ENCODE measurements at regions not wholly inside any gene's neighbourhood (a gene's known extent, or its start where the extent isn't known, plus 50 kb on each side); places are given as distances from the start of the nearest gene placed in this dataset.

- H3K4me1 ChIP-seq (ENCODE audit: control insufficient read depth, insufficient read depth, low read length, poor library complexity, severe bottlenecking), result no peaks in the 10 kb centered on the region
- no peaks in the 10 kb centered on the region for H3K36me3 ChIP-seq (ENCODE audit: control insufficient read depth, insufficient read depth, low read length)
- whole genome bisulfite sequencing, 2 experiments (ENCODE audit: insufficient coverage in 2 of 2), result 86 to 95% methylated on average over 3 of the region's 4 CpGs
- no peaks in the 10 kb centered on the region for H3K9me3 ChIP-seq (ENCODE audit: control insufficient read depth, low read length)
- H3K27ac ChIP-seq (ENCODE audit: low read depth, low read length, severe bottlenecking), result no peak overlapping the region
- H3K4me3 ChIP-seq (ENCODE audit: extremely low read depth, insufficient read depth, low read length, poor library complexity, severe bottlenecking), result no peak overlapping the region
Measured at GRCh38 chr11:121770939-121771595, 318.3 kb upstream of the SORL1-AS1 start.

GRCh38 chr11:121769191-121769590, 316.4 kb upstream of the SORL1-AS1 start:
- WGBS, 2 experiments (ENCODE audit: insufficient coverage in 2 of 2), result 83 to 94% methylated on average over 1 to 2 of the region's 2 CpGs
- no peaks in the 10 kb centered on the region for H3K9me3 ChIP-seq (ENCODE audit: control insufficient read depth, low read length)
- no peak overlapping the region for H3K4me3 ChIP-seq (ENCODE audit: extremely low read depth, insufficient read depth, low read length, poor library complexity, severe bottlenecking)
- no peaks in the 10 kb centered on the region for H3K36me3 ChIP-seq (ENCODE audit: control insufficient read depth, insufficient read depth, low read length)
- H3K4me1 ChIP-seq (ENCODE audit: control insufficient read depth, insufficient read depth, low read length, poor library complexity, severe bottlenecking), result no peaks in the 10 kb centered on the region
- no peak overlapping the region for H3K27ac ChIP-seq (ENCODE audit: low read depth, low read length, severe bottlenecking)

- Histone ChIP-seq H3K27ac (ENCODE audit: low read depth, low read length, severe bottlenecking) (no peak overlapping the region), H3K9me3 (ENCODE audit: control insufficient read depth, low read length) (no peaks in the 10 kb centered on the region), H3K4me3 (ENCODE audit: extremely low read depth, insufficient read depth, low read length, poor library complexity, severe bottlenecking) (no peak overlapping the region), H3K4me1 (ENCODE audit: control insufficient read depth, insufficient read depth, low read length, poor library complexity, severe bottlenecking) (no peaks in the 10 kb centered on the region), H3K36me3 (ENCODE audit: control insufficient read depth, insufficient read depth, low read length) (no peaks in the 10 kb centered on the region)
- 78 to 97% methylated on average over 3 of the region's 3 CpGs for WGBS, 2 experiments (ENCODE audit: insufficient coverage in 2 of 2)
Measured at GRCh38 chr11:121767433-121767832, 314.7 kb upstream of the SORL1-AS1 start.

GRCh38 chr11:121766991-121767390, 314.2 kb upstream of the SORL1-AS1 start:
- H3K9me3 ChIP-seq (ENCODE audit: control insufficient read depth, low read length), result no peaks in the 10 kb centered on the region
- WGBS, 2 experiments (ENCODE audit: insufficient coverage in 2 of 2), result 88% methylated on average over 1 of the region's 4 CpGs
- H3K4me3 ChIP-seq (ENCODE audit: extremely low read depth, insufficient read depth, low read length, poor library complexity, severe bottlenecking), result no peak overlapping the region
- H3K36me3 ChIP-seq (ENCODE audit: control insufficient read depth, insufficient read depth, low read length), result no peaks in the 10 kb centered on the region
- H3K27ac ChIP-seq (ENCODE audit: low read depth, low read length, severe bottlenecking), result no peak overlapping the region
- H3K4me1 ChIP-seq (ENCODE audit: control insufficient read depth, insufficient read depth, low read length, poor library complexity, severe bottlenecking), result no peaks in the 10 kb centered on the region

- H3K27ac ChIP-seq (ENCODE audit: low read depth, low read length, severe bottlenecking), result no peak overlapping the region
Measured at GRCh38 chr11:121766166-121766565, 313.4 kb upstream of the SORL1-AS1 start.

GRCh38 chr11:121763526-121763925, 310.8 kb upstream of the SORL1-AS1 start:
- Histone ChIP-seq H3K36me3 (ENCODE audit: control insufficient read depth, insufficient read depth, low read length) (no peaks in the 10 kb centered on the region), H3K27ac (ENCODE audit: low read depth, low read length, severe bottlenecking) (no peak overlapping the region), H3K9me3 (ENCODE audit: control insufficient read depth, low read length) (no peaks in the 10 kb centered on the region), H3K4me1 (ENCODE audit: control insufficient read depth, insufficient read depth, low read length, poor library complexity, severe bottlenecking) (no peaks in the 10 kb centered on the region), H3K4me3 (ENCODE audit: extremely low read depth, insufficient read depth, low read length, poor library complexity, severe bottlenecking) (no peak overlapping the region)
- WGBS, 2 experiments (ENCODE audit: insufficient coverage in 2 of 2), result 89 to 96% methylated on average over 3 of the region's 3 CpGs

More at GRCh38 chr11:121766166-121766565, 313.4 kb upstream of the SORL1-AS1 start:
- H3K4me1 ChIP-seq (ENCODE audit: control insufficient read depth, insufficient read depth, low read length, poor library complexity, severe bottlenecking), result no peaks in the 10 kb centered on the region
- H3K4me3 ChIP-seq (ENCODE audit: extremely low read depth, insufficient read depth, low read length, poor library complexity, severe bottlenecking), result no peak overlapping the region
- H3K9me3 ChIP-seq (ENCODE audit: control insufficient read depth, low read length), result no peaks in the 10 kb centered on the region
- 91 to 94% methylated on average over 14 of the region's 16 CpGs for WGBS, 2 experiments (ENCODE audit: insufficient coverage in 2 of 2)
- H3K36me3 ChIP-seq (ENCODE audit: control insufficient read depth, insufficient read depth, low read length), result no peaks in the 10 kb centered on the region

- no peaks in the 10 kb centered on the region for H3K36me3 ChIP-seq (ENCODE audit: control insufficient read depth, insufficient read depth, low read length)
- no peaks in the 10 kb centered on the region for H3K9me3 ChIP-seq (ENCODE audit: control insufficient read depth, low read length)
- H3K27ac ChIP-seq (ENCODE audit: low read depth, low read length, severe bottlenecking), result no peak overlapping the region
- H3K4me3 ChIP-seq (ENCODE audit: extremely low read depth, insufficient read depth, low read length, poor library complexity, severe bottlenecking), result no peak overlapping the region
- WGBS, 2 experiments (ENCODE audit: insufficient coverage in 2 of 2), result 90 to 94% methylated on average over 11 of the region's 11 CpGs
- H3K4me1 ChIP-seq (ENCODE audit: control insufficient read depth, insufficient read depth, low read length, poor library complexity, severe bottlenecking), result no peaks in the 10 kb centered on the region
Measured at GRCh38 chr11:121762820-121763219, 310.1 kb upstream of the SORL1-AS1 start.

- Histone ChIP-seq H3K4me3 (ENCODE audit: extremely low read depth, insufficient read depth, low read length, poor library complexity, severe bottlenecking) (no peak overlapping the region), H3K9me3 (ENCODE audit: control insufficient read depth, low read length) (no peaks in the 10 kb centered on the region), H3K36me3 (ENCODE audit: control insufficient read depth, insufficient read depth, low read length) (no peaks in the 10 kb centered on the region), H3K4me1 (ENCODE audit: control insufficient read depth, insufficient read depth, low read length, poor library complexity, severe bottlenecking) (no peaks in the 10 kb centered on the region), H3K27ac (ENCODE audit: low read depth, low read length, severe bottlenecking) (no peak overlapping the region)
- WGBS, 2 experiments (ENCODE audit: insufficient coverage in 2 of 2), result 88 to 94% methylated on average over 2 of the region's 2 CpGs
Measured at GRCh38 chr11:121761186-121761585, 308.4 kb upstream of the SORL1-AS1 start.

GRCh38 chr11:121757480-121758125, 304.8 kb upstream of the SORL1-AS1 start:
- Histone ChIP-seq H3K9me3 (ENCODE audit: control insufficient read depth, low read length) (no peaks in the 10 kb centered on the region), H3K36me3 (ENCODE audit: control insufficient read depth, insufficient read depth, low read length) (no peaks in the 10 kb centered on the region), H3K4me1 (ENCODE audit: control insufficient read depth, insufficient read depth, low read length, poor library complexity, severe bottlenecking) (no peaks in the 10 kb centered on the region), H3K4me3 (ENCODE audit: extremely low read depth, insufficient read depth, low read length, poor library complexity, severe bottlenecking) (no peak overlapping the region), H3K27ac (ENCODE audit: low read depth, low read length, severe bottlenecking) (no peak overlapping the region)
- WGBS, 2 experiments (ENCODE audit: insufficient coverage in 2 of 2), result 65 to 85% methylated on average over 2 to 5 of the region's 6 CpGs

GRCh38 chr11:121755906-121756305, 303.1 kb upstream of the SORL1-AS1 start:
- Histone ChIP-seq H3K4me1 (ENCODE audit: control insufficient read depth, insufficient read depth, low read length, poor library complexity, severe bottlenecking) (no peaks in the 10 kb centered on the region), H3K27ac (ENCODE audit: low read depth, low read length, severe bottlenecking) (no peak overlapping the region), H3K36me3 (ENCODE audit: control insufficient read depth, insufficient read depth, low read length) (no peaks in the 10 kb centered on the region), H3K4me3 (ENCODE audit: extremely low read depth, insufficient read depth, low read length, poor library complexity, severe bottlenecking) (no peak overlapping the region), H3K9me3 (ENCODE audit: control insufficient read depth, low read length) (no peaks in the 10 kb centered on the region)
- 67 to 92% methylated on average over 1 to 3 of the region's 3 CpGs for WGBS, 2 experiments (ENCODE audit: insufficient coverage in 2 of 2)

GRCh38 chr11:121755191-121755590, 302.4 kb upstream of the SORL1-AS1 start:
- no peaks in the 10 kb centered on the region for H3K36me3 ChIP-seq (ENCODE audit: control insufficient read depth, insufficient read depth, low read length)
- H3K4me3 ChIP-seq (ENCODE audit: extremely low read depth, insufficient read depth, low read length, poor library complexity, severe bottlenecking), result no peak overlapping the region
- WGBS, 2 experiments (ENCODE audit: insufficient coverage in 2 of 2), result 82 to 90% methylated on average over 1 to 2 of the region's 2 CpGs
- no peaks in the 10 kb centered on the region for H3K9me3 ChIP-seq (ENCODE audit: control insufficient read depth, low read length)
- H3K4me1 ChIP-seq (ENCODE audit: control insufficient read depth, insufficient read depth, low read length, poor library complexity, severe bottlenecking), result no peaks in the 10 kb centered on the region
- H3K27ac ChIP-seq (ENCODE audit: low read depth, low read length, severe bottlenecking), result no peak overlapping the region
